Chondrocyte (in vitro differentiated cells): ENCODE measurements at regions not wholly inside any gene's neighbourhood (a gene's known extent, or its start where the extent isn't known, plus 50 kb on each side); places are given as distances from the start of the nearest gene placed in this dataset.

Experiments
- DNase-seq: peaks from one replicate; pipeline ENCODE4 v3.0.0; 2021; ENCODE audit warnings: mixed read lengths, low spot score
- H3K27ac Mint-ChIP-seq: one replicate; pipeline ENCODE4 v1.8.0; 2021; ENCODE audit warnings: mild to moderate bottlenecking, moderate library complexity, mixed read lengths; ENCODE audit not compliant: unreplicated experiment
- H3K27me3 Mint-ChIP-seq: 2 replicates; pipeline ENCODE4 v1.8.0; 2021; ENCODE audit warnings: low read depth, mixed read lengths
- H3K36me3 Mint-ChIP-seq: 2 replicates; pipeline ENCODE4 v1.8.0; 2021; ENCODE audit warnings: low read depth, mixed read lengths
- H3K4me1 Mint-ChIP-seq: 2 replicates; pipeline ENCODE4 v1.8.0; 2021; ENCODE audit warnings: low read depth, mild to moderate bottlenecking, mixed read lengths
- H3K4me3 Mint-ChIP-seq: one replicate; pipeline ENCODE4 v1.8.0; 2021; ENCODE audit warnings: mild to moderate bottlenecking, moderate library complexity, mixed read lengths; ENCODE audit not compliant: unreplicated experiment
- H3K9me3 Mint-ChIP-seq: 2 replicates; pipeline ENCODE4 v1.8.0; 2021; ENCODE audit warnings: low read depth, mixed read lengths
- CTCF ChIP-seq: fragments of 200-600 bp; sonication (generic); IDR thresholded peaks from 2 replicates; pipeline ENCODE4 v1.5.0; 2021; ENCODE audit warnings: antibody characterized with exemption, mild to moderate bottlenecking, moderate library complexity

- H3K4me3 Mint-ChIP-seq = no peak overlapping the region
- H3K36me3 Mint-ChIP-seq = no peaks in the 10 kb centered on the region
- no peaks in the 10 kb centered on the region for H3K4me1 Mint-ChIP-seq
- no peak overlapping the region for H3K27ac Mint-ChIP-seq
- no peaks in the 10 kb centered on the region for H3K27me3 Mint-ChIP-seq
- DNase-seq = no peak
- peaks cover 3% of the 10 kb centered on the region for H3K9me3 Mint-ChIP-seq
- no peak for TF ChIP-seq CTCF
Observed at GRCh38 chr1:60234776-60235175, 161.2 kb upstream of the C1orf87 start.

GRCh38 chr1:60229821-60230220 lies 156.3 kb upstream of the C1orf87 start:
- Mint-ChIP-seq H3K27me3 (no peaks in the 10 kb centered on the region), H3K9me3 (peaks cover 4% of the 10 kb centered on the region), H3K4me1 (peaks cover 1% of the 10 kb centered on the region), H3K36me3 (no peaks in the 10 kb centered on the region), H3K27ac (no peak overlapping the region), H3K4me3 (no peak overlapping the region)
- no peak for TF ChIP-seq CTCF
- DNase-seq = no peak

DNA sequence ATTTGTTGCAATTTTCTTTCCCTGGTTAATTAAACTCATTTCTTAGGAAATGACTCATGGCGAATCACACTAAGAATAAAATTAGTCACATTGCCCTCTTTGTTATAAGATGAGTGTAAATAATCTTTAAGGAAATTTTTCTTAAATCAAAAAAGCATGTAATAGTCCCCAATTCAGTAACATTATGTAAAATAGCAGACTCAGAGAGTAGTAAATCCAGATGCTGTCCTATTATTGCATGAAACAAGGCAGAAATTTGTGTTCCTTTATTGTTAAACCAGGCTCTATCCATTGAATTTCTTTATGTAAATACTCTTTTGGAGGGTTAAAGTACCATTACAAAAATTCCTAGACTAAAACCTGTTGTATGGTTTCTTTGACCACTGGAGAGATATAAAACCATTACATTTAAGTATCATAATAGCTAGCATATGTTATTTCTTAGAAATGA lies 154.5 kb upstream of the C1orf87 start:
- Mint-ChIP-seq H3K27ac (no peak overlapping the region), H3K4me3 (no peak overlapping the region), H3K4me1 (peaks cover 7% of the 10 kb centered on the region), H3K9me3 (peaks cover 4% of the 10 kb centered on the region), H3K27me3 (no peaks in the 10 kb centered on the region), H3K36me3 (no peaks in the 10 kb centered on the region)
- TF ChIP-seq CTCF = no peak
- DNase-seq = no peak

GRCh38 chr1:60227601-60228000 lies 154.0 kb upstream of the C1orf87 start:
- TF ChIP-seq CTCF = no peak
- DNase-seq = no peak
- no peaks in the 10 kb centered on the region for H3K27me3 Mint-ChIP-seq
- peaks cover 4% of the 10 kb centered on the region for H3K9me3 Mint-ChIP-seq
- peaks cover 7% of the 10 kb centered on the region for H3K4me1 Mint-ChIP-seq
- H3K27ac Mint-ChIP-seq = no peak overlapping the region
- no peak overlapping the region for H3K4me3 Mint-ChIP-seq
- H3K36me3 Mint-ChIP-seq = no peaks in the 10 kb centered on the region

- Mint-ChIP-seq H3K36me3 (no peaks in the 10 kb centered on the region), H3K9me3 (peaks cover 4% of the 10 kb centered on the region), H3K4me3 (no peak overlapping the region), H3K4me1 (peaks cover 7% of the 10 kb centered on the region), H3K27ac (no peak overlapping the region), H3K27me3 (no peaks in the 10 kb centered on the region)
- DNase-seq = no peak
- no peak for TF ChIP-seq CTCF
Observed at GRCh38 chr1:60225486-60225885, 151.9 kb upstream of the C1orf87 start.
